ENCODE measurements at regions not wholly inside any gene's neighbourhood (a gene's known extent, or its start where the extent isn't known, plus 50 kb on each side); places are given as distances from the start of the nearest gene placed in this dataset.

DNA sequence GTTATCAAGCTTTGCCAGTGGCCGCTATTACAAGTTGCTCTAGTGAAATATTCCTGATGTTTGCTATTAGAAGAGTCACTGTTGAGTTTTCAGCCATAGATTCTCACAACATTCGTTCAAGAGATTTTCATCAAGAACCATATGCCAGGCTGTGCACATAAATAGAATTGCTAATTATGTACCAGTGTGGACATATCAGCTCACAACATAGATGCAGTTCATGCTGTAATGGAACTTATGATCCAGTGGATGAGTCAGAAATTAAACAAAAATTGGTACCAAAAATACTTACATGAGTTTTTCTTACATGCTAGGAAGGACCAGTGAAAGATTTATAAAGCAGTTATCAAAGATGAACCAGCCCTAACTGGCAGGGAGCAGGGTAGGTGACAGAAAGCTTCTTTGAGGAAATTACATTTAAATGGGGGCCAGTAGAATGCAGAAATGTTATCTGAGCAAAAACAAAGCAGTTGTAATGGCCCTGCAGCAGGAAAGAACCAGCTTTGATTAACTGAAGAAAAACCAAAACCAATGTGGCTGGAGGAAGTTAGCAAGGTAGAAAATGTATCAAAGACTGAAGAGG lies 404.2 kb downstream of the DNAH5 start:
- no peak overlapping the region for H2BK5ac ChIP-seq (ENCODE audit: low read depth, low read length, poor library complexity, severe bottlenecking)
- H3K4me1 ChIP-seq (ENCODE audit: control insufficient read depth, insufficient read depth, low read depth, low read length), result no peaks in the 10 kb centered on the region
- no peaks in the 10 kb centered on the region for H3K79me1 ChIP-seq (replicated peaks; ENCODE audit: low read length, poor library complexity, severe bottlenecking)
- no peak overlapping the region for H3K27ac ChIP-seq (ENCODE audit: low read length, poor library complexity, severe bottlenecking)
- no peaks in the 10 kb centered on the region for H3K36me3 ChIP-seq (ENCODE audit: control insufficient read depth in 1 of 2, insufficient read depth in 2 of 2, low read depth in 1 of 2, low read length in 2 of 2)
- no peak overlapping the region for H2BK12ac ChIP-seq (ENCODE audit: low read length in 2 of 2)
- H3K27me3 ChIP-seq (ENCODE audit: control insufficient read depth in 1 of 2, insufficient read depth in 1 of 2, low read length in 2 of 2), result no peaks in the 10 kb centered on the region
- WGBS, result 40% methylated on average over 1 of the region's 2 CpGs
- no peak overlapping the region for H2AK5ac ChIP-seq (ENCODE audit: low read length, severe bottlenecking)
- no peak for DNase-seq
- H3K14ac ChIP-seq (ENCODE audit: low read length in 2 of 2), result no peak overlapping the region
- H3K18ac ChIP-seq (ENCODE audit: low read depth in 1 of 2, low read length in 2 of 2), result no peak overlapping the region
- H3K4me2 ChIP-seq (ENCODE audit: low read length, poor library complexity, severe bottlenecking), result no peak overlapping the region
- no peak overlapping the region for H2AFZ ChIP-seq (ENCODE audit: low read depth, low read length)
- H3K9me3 ChIP-seq (ENCODE audit: control insufficient read depth, low read length), result peaks cover 6% of the 10 kb centered on the region
- no peak overlapping the region for H2BK15ac ChIP-seq (ENCODE audit: low read depth, poor library complexity, severe bottlenecking)
- H3K4me3 ChIP-seq (ENCODE audit: insufficient read depth in 1 of 2, low read depth in 1 of 2, low read length in 2 of 2), result no peak overlapping the region
- H4K8ac ChIP-seq (ENCODE audit: low read length), result no peak overlapping the region
- no peak overlapping the region for H3K9ac ChIP-seq (ENCODE audit: low read length)
- H4K91ac ChIP-seq (ENCODE audit: low read length), result no peak overlapping the region
- H2BK120ac ChIP-seq (ENCODE audit: low read depth, low read length), result no peak overlapping the region
- no peak overlapping the region for H3K23ac ChIP-seq (ENCODE audit: low read length in 2 of 2)
- H3K4ac ChIP-seq (ENCODE audit: low read depth in 1 of 2, low read length in 2 of 2), result no peak overlapping the region

DNA sequence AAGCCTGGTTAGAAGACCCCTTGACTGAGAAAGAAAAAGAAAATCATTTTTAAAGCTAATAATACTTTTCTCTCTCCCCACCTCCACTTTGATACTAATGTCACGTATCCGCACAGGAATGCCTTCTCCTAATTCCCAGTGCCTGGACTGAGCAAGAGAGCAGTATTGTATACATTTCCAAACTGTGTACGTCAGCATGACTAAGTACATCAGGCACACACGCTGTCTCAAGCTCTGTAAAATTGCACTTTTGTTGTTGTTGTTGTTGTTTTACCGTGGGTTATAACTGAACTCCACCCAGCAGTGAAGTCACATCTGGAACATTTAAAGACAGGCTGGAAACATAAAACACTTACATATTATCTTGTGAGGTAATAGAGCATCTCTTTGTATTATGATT lies 407.6 kb downstream of the DNAH5 start:
- Histone ChIP-seq H3K18ac (ENCODE audit: low read depth in 1 of 2, low read length in 2 of 2) (no peak overlapping the region), H3K27me3 (ENCODE audit: control insufficient read depth in 1 of 2, insufficient read depth in 1 of 2, low read length in 2 of 2) (no peaks in the 10 kb centered on the region), H4K91ac (ENCODE audit: low read length) (no peak overlapping the region), H3K23ac (ENCODE audit: low read length in 2 of 2) (no peak overlapping the region), H2AK5ac (ENCODE audit: low read length, severe bottlenecking) (no peak overlapping the region), H2BK5ac (ENCODE audit: low read depth, low read length, poor library complexity, severe bottlenecking) (no peak overlapping the region), H2BK12ac (ENCODE audit: low read length in 2 of 2) (no peak overlapping the region), H3K27ac (ENCODE audit: low read length, poor library complexity, severe bottlenecking) (no peak overlapping the region), H3K4me3 (ENCODE audit: insufficient read depth in 1 of 2, low read depth in 1 of 2, low read length in 2 of 2) (no peak overlapping the region), H2BK15ac (ENCODE audit: low read depth, poor library complexity, severe bottlenecking) (no peak overlapping the region), H2AFZ (ENCODE audit: low read depth, low read length) (no peak overlapping the region), H4K8ac (ENCODE audit: low read length) (no peak overlapping the region), H3K4me1 (ENCODE audit: control insufficient read depth, insufficient read depth, low read depth, low read length) (no peaks in the 10 kb centered on the region), H3K9ac (ENCODE audit: low read length) (no peak overlapping the region), H2BK120ac (ENCODE audit: low read depth, low read length) (no peak overlapping the region), H3K4me2 (ENCODE audit: low read length, poor library complexity, severe bottlenecking) (no peak overlapping the region), H3K79me1 (replicated peaks; ENCODE audit: low read length, poor library complexity, severe bottlenecking) (no peaks in the 10 kb centered on the region), H3K36me3 (ENCODE audit: control insufficient read depth in 1 of 2, insufficient read depth in 2 of 2, low read depth in 1 of 2, low read length in 2 of 2) (no peaks in the 10 kb centered on the region), H3K9me3 (ENCODE audit: control insufficient read depth, low read length) (no peaks in the 10 kb centered on the region), H3K4ac (ENCODE audit: low read depth in 1 of 2, low read length in 2 of 2) (no peak overlapping the region), H3K14ac (ENCODE audit: low read length in 2 of 2) (no peak overlapping the region)
- WGBS, result 77% methylated on average over 2 of the region's 5 CpGs
- peak; percentile 60 for DNase-seq

DNA sequence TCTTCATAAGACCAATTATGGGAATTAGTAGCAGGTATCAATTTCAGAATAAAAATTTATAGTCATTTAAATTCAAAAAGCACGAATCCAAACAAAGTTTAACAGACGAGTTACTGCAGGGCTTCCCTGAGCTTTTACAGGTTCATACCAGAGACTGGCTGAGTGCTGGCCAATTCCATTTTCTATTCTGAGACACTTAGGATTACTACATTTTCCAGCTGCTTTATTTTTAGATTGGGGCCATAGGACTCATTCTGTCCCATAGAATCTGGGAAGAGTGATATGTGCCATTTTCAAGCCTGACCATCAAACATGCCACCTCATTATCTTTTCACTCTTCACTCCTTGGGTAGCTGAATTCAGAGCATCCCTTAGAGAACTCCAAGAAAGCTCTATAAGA lies 410.7 kb downstream of the DNAH5 start:
- H3K14ac ChIP-seq (ENCODE audit: low read length in 2 of 2), result no peak overlapping the region
- H2AK5ac ChIP-seq (ENCODE audit: low read length, severe bottlenecking), result no peak overlapping the region
- H4K8ac ChIP-seq (ENCODE audit: low read length), result no peak overlapping the region
- no peak overlapping the region for H4K91ac ChIP-seq (ENCODE audit: low read length)
- no peaks in the 10 kb centered on the region for H3K9me3 ChIP-seq (ENCODE audit: control insufficient read depth, low read length)
- no peak overlapping the region for H2BK120ac ChIP-seq (ENCODE audit: low read depth, low read length)
- H3K4ac ChIP-seq (ENCODE audit: low read depth in 1 of 2, low read length in 2 of 2), result no peak overlapping the region
- H3K27me3 ChIP-seq (ENCODE audit: control insufficient read depth in 1 of 2, insufficient read depth in 1 of 2, low read length in 2 of 2), result peaks cover 0 to 3% of the 10 kb centered on the region in 2 experiments
- H3K18ac ChIP-seq (ENCODE audit: low read depth in 1 of 2, low read length in 2 of 2), result no peak overlapping the region
- no peak overlapping the region for H2BK12ac ChIP-seq (ENCODE audit: low read length in 2 of 2)
- no peaks in the 10 kb centered on the region for H3K4me1 ChIP-seq (ENCODE audit: control insufficient read depth, insufficient read depth, low read depth, low read length)
- WGBS, result 63% methylated on average over 2 of the region's 2 CpGs
- H3K27ac ChIP-seq (ENCODE audit: low read length, poor library complexity, severe bottlenecking), result no peak overlapping the region
- no peak overlapping the region for H3K9ac ChIP-seq (ENCODE audit: low read length)
- no peak overlapping the region for H3K4me2 ChIP-seq (ENCODE audit: low read length, poor library complexity, severe bottlenecking)
- no peaks in the 10 kb centered on the region for H3K36me3 ChIP-seq (ENCODE audit: control insufficient read depth in 1 of 2, insufficient read depth in 2 of 2, low read depth in 1 of 2, low read length in 2 of 2)
- no peak overlapping the region for H3K4me3 ChIP-seq (ENCODE audit: insufficient read depth in 1 of 2, low read depth in 1 of 2, low read length in 2 of 2)
- no peak for DNase-seq
- H2BK15ac ChIP-seq (ENCODE audit: low read depth, poor library complexity, severe bottlenecking), result no peak overlapping the region
- H3K79me1 ChIP-seq (replicated peaks; ENCODE audit: low read length, poor library complexity, severe bottlenecking), result no peaks in the 10 kb centered on the region
- no peak overlapping the region for H3K23ac ChIP-seq (ENCODE audit: low read length in 2 of 2)
- no peak overlapping the region for H2AFZ ChIP-seq (ENCODE audit: low read depth, low read length)
- no peak overlapping the region for H2BK5ac ChIP-seq (ENCODE audit: low read depth, low read length, poor library complexity, severe bottlenecking)

DNA sequence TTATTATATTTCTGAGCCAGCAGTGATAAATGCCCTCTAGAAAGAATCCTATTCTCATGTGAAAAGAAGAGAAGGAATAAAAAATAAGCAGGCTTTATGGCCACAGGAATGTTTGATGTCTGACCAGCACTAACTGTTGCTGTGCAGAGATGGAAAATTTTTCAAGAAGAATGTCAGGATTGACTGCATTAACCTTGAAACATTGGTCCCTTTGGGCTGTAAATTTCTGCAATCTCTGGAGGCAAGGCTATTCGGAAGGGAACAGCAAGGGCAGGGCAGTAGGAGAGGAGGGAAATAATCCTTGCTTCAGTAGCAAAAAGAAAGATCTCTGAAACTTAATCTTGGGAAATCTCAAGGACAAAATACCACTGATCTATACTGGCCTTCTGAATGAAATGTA lies 415.2 kb downstream of the DNAH5 start:
- Histone ChIP-seq H3K36me3 (ENCODE audit: control insufficient read depth in 1 of 2, insufficient read depth in 2 of 2, low read depth in 1 of 2, low read length in 2 of 2) (no peaks in the 10 kb centered on the region), H3K14ac (ENCODE audit: low read length in 2 of 2) (no peak overlapping the region), H3K4me2 (ENCODE audit: low read length, poor library complexity, severe bottlenecking) (no peak overlapping the region), H3K79me1 (replicated peaks; ENCODE audit: low read length, poor library complexity, severe bottlenecking) (no peaks in the 10 kb centered on the region), H2BK5ac (ENCODE audit: low read depth, low read length, poor library complexity, severe bottlenecking) (no peak overlapping the region), H3K18ac (ENCODE audit: low read depth in 1 of 2, low read length in 2 of 2) (no peak overlapping the region), H2BK120ac (ENCODE audit: low read depth, low read length) (no peak overlapping the region), H3K9me3 (ENCODE audit: control insufficient read depth, low read length) (no peaks in the 10 kb centered on the region), H3K4me1 (ENCODE audit: control insufficient read depth, insufficient read depth, low read depth, low read length) (no peaks in the 10 kb centered on the region), H3K9ac (ENCODE audit: low read length) (no peak overlapping the region), H3K27ac (ENCODE audit: low read length, poor library complexity, severe bottlenecking) (no peak overlapping the region), H2AFZ (ENCODE audit: low read depth, low read length) (no peak overlapping the region), H3K4ac (ENCODE audit: low read depth in 1 of 2, low read length in 2 of 2) (no peak overlapping the region), H4K8ac (ENCODE audit: low read length) (no peak overlapping the region), H3K27me3 (ENCODE audit: control insufficient read depth in 1 of 2, insufficient read depth in 1 of 2, low read length in 2 of 2) (peaks cover 0 to 3% of the 10 kb centered on the region in 2 experiments), H2AK5ac (ENCODE audit: low read length, severe bottlenecking) (no peak overlapping the region), H2BK15ac (ENCODE audit: low read depth, poor library complexity, severe bottlenecking) (no peak overlapping the region), H3K23ac (ENCODE audit: low read length in 2 of 2) (no peak overlapping the region), H2BK12ac (ENCODE audit: low read length in 2 of 2) (no peak overlapping the region), H4K91ac (ENCODE audit: low read length) (no peak overlapping the region), H3K4me3 (ENCODE audit: insufficient read depth in 1 of 2, low read depth in 1 of 2, low read length in 2 of 2) (no peak overlapping the region)
- 50% methylated on average over 1 of the region's 1 CpG for WGBS
- DNase-seq, result no peak

Measured in mesenchymal stem cell (in vitro differentiated cells and primary cell).